Inferior parietal cortex (tissue), 1 donor: ENCODE measurements at regions not wholly inside any gene's neighbourhood (a gene's known extent, or its start where the extent isn't known, plus 50 kb on each side); places are given as distances from the start of the nearest gene placed in this dataset.

Experiments
- DNase-seq: peaks from one replicate; pipeline ENCODE4 v3.0.0-alpha.2; 2016; ENCODE audit errors: extremely low spot score

GRCh38 chr4:180207921-180208320 is 2035.3 kb upstream of the TENM3 start:
- no peak for DNase-seq

GRCh38 chr4:180217070-180217469 is 2026.1 kb upstream of the TENM3 start:
- no peak for DNase-seq

GRCh38 chr4:180219080-180219479 is 2024.1 kb upstream of the TENM3 start:
- DNase-seq, result no peak

- no peak for DNase-seq
Observed at GRCh38 chr4:180225977-180226376, 2017.2 kb upstream of the TENM3 start.

GRCh38 chr4:180234730-180235129 is 2008.5 kb upstream of the TENM3 start:
- no peak for DNase-seq

GRCh38 chr4:180240670-180241069 is 2002.5 kb upstream of the TENM3 start:
- DNase-seq, result no peak

GRCh38 chr4:180253419-180253818 is 1989.8 kb upstream of the TENM3 start:
- no peak for DNase-seq

- no peak for DNase-seq
Observed at GRCh38 chr4:180261346-180261745, 1981.9 kb upstream of the TENM3 start.

GRCh38 chr4:180280076-180280475 is 1963.1 kb upstream of the TENM3 start:
- DNase-seq, result no peak

GRCh38 chr4:180280726-180281297 is 1962.4 kb upstream of the TENM3 start:
- no peak for DNase-seq

GRCh38 chr4:180281724-180282123 is 1961.5 kb upstream of the TENM3 start:
- no peak for DNase-seq

GRCh38 chr4:180284267-180284666 is 1958.9 kb upstream of the TENM3 start:
- DNase-seq, result no peak

GRCh38 chr4:180285796-180286195 is 1957.4 kb upstream of the TENM3 start:
- no peak for DNase-seq

- DNase-seq, result no peak
Observed at GRCh38 chr4:180292339-180292738, 1950.9 kb upstream of the TENM3 start.

- no peak for DNase-seq
Observed at GRCh38 chr4:180296036-180296599, 1947.1 kb upstream of the TENM3 start.

- DNase-seq, result no peak
Observed at GRCh38 chr4:180304321-180304720, 1938.9 kb upstream of the TENM3 start.

GRCh38 chr4:180310616-180311015 is 1932.6 kb upstream of the TENM3 start:
- no peak for DNase-seq

- no peak for DNase-seq
Observed at GRCh38 chr4:180314972-180315371, 1928.2 kb upstream of the TENM3 start.

GRCh38 chr4:180330521-180330920 is 1912.7 kb upstream of the TENM3 start:
- DNase-seq, result no peak

- no peak for DNase-seq
Observed at GRCh38 chr4:180333162-180333561, 1910.0 kb upstream of the TENM3 start.

GRCh38 chr4:180335566-180335965 is 1907.6 kb upstream of the TENM3 start:
- no peak for DNase-seq

- no peak for DNase-seq
Observed at GRCh38 chr4:180336494-180337090, 1906.6 kb upstream of the TENM3 start.

GRCh38 chr4:180341926-180342325 is 1901.3 kb upstream of the TENM3 start:
- DNase-seq, result no peak

- no peak for DNase-seq
Observed at GRCh38 chr4:180350901-180351300, 1892.3 kb upstream of the TENM3 start.
